HG03469 (cell line): ENCODE measurements at regions not wholly inside any gene's neighbourhood (a gene's known extent, or its start where the extent isn't known, plus 50 kb on each side); places are given as distances from the start of the nearest gene placed in this dataset.

Experiments
- ATAC-seq: cut with Tn5 transposase; IDR thresholded peaks from one replicate; pipeline ENCODE4 v1.9.1; 2021; ENCODE audit warnings: mild to moderate bottlenecking, moderate library complexity, moderate number of reproducible peaks; ENCODE audit not compliant: unreplicated experiment

- ATAC-seq, result no peak
These were observed 300.7 kb upstream of the IRX4 start for GRCh38 chr5:2183154-2184025.

GRCh38 chr5:2182020-2182419 lies 299.3 kb upstream of the IRX4 start:
- ATAC-seq, result no peak

GRCh38 chr5:2181557-2181956 lies 298.8 kb upstream of the IRX4 start:
- ATAC-seq, result no peak

GRCh38 chr5:2181149-2181548 lies 298.4 kb upstream of the IRX4 start:
- ATAC-seq, result no peak

GRCh38 chr5:2180456-2180855 lies 297.7 kb upstream of the IRX4 start:
- no peak for ATAC-seq

- ATAC-seq, result no peak
These were observed 297.1 kb upstream of the IRX4 start for GRCh38 chr5:2179861-2180260.

- no peak for ATAC-seq
These were observed 295.8 kb upstream of the IRX4 start for GRCh38 chr5:2178528-2178927.

GRCh38 chr5:2178071-2178477 lies 295.3 kb upstream of the IRX4 start:
- ATAC-seq, result no peak

GRCh38 chr5:2177244-2177643 lies 294.5 kb upstream of the IRX4 start:
- ATAC-seq, result no peak

GRCh38 chr5:2176581-2176980 lies 293.9 kb upstream of the IRX4 start:
- ATAC-seq, result no peak

GRCh38 chr5:2175842-2176404 lies 293.2 kb upstream of the IRX4 start:
- no peak for ATAC-seq

- no peak for ATAC-seq
These were observed 292.3 kb upstream of the IRX4 start for GRCh38 chr5:2175041-2175440.

GRCh38 chr5:2174538-2174937 lies 291.8 kb upstream of the IRX4 start:
- no peak for ATAC-seq

- ATAC-seq, result no peak
These were observed 290.6 kb upstream of the IRX4 start for GRCh38 chr5:2173151-2173834.

- ATAC-seq, result no peak
These were observed 289.7 kb upstream of the IRX4 start for GRCh38 chr5:2172471-2172870.

GRCh38 chr5:2170761-2171160 lies 288.0 kb upstream of the IRX4 start:
- ATAC-seq, result no peak

GRCh38 chr5:2169850-2170760 lies 287.4 kb upstream of the IRX4 start:
- ATAC-seq, result no peak

- ATAC-seq, result no peak
These were observed 286.7 kb upstream of the IRX4 start for GRCh38 chr5:2169430-2169808.

GRCh38 chr5:2168601-2169429 lies 286.1 kb upstream of the IRX4 start:
- ATAC-seq, result no peak

GRCh38 chr5:2167671-2168070 lies 284.9 kb upstream of the IRX4 start:
- ATAC-seq, result no peak
